GM23248 (cell line): ENCODE measurements at regions not wholly inside any gene's neighbourhood (a gene's known extent, or its start where the extent isn't known, plus 50 kb on each side); places are given as distances from the start of the nearest gene placed in this dataset.

ENCODE experiments used
- DNase-seq: peaks from one replicate; pipeline ENCODE4 v3.0.0-alpha.2; 2015
- H2AFZ ChIP-seq: fragments of 200-600 bp; sonication (generic); 2 replicates; pipeline ENCODE4 v1.6.1; 2016; ENCODE audit warnings: antibody characterized with exemption
- H3F3A ChIP-seq: fragments of 200-600 bp; sonication (generic); 2 replicates; pipeline ENCODE4 v1.6.1; 2016; ENCODE audit warnings: mild to moderate bottlenecking, antibody characterized with exemption, mixed run types; ENCODE audit not compliant: insufficient read depth
- H3K27ac ChIP-seq: fragments of 200-600 bp; sonication (generic); 2 replicates; pipeline ENCODE4 v1.5.1; 2016; ENCODE audit warnings: mild to moderate bottlenecking
- H3K27me3 ChIP-seq: fragments of 200-600 bp; sonication (generic); replicated peaks from 2 replicates; pipeline ENCODE4 v1.6.1; 2016; ENCODE audit warnings: mild to moderate bottlenecking; ENCODE audit not compliant: insufficient read depth
- H3K36me3 ChIP-seq: fragments of 200-600 bp; sonication (generic); 2 replicates; pipeline ENCODE4 v1.6.1; 2016; ENCODE audit warnings: low read depth, mild to moderate bottlenecking
- H3K4me1 ChIP-seq: fragments of 200-600 bp; sonication (generic); 2 replicates; pipeline ENCODE4 v1.6.1; 2016; ENCODE audit warnings: mild to moderate bottlenecking; ENCODE audit not compliant: insufficient read depth
- H3K4me2 ChIP-seq: fragments of 200-600 bp; sonication (generic); one replicate; pipeline ENCODE4 v1.6.1; 2016; ENCODE audit warnings: mild to moderate bottlenecking; ENCODE audit not compliant: unreplicated experiment
- H3K4me3 ChIP-seq: fragments of 200-600 bp; sonication (generic); 2 replicates; pipeline ENCODE4 v1.5.1; 2016; ENCODE audit warnings: mild to moderate bottlenecking
- H3K79me2 ChIP-seq: fragments of 200-600 bp; sonication (generic); 2 replicates; pipeline ENCODE4 v1.6.1; 2016; ENCODE audit warnings: mild to moderate bottlenecking; ENCODE audit not compliant: insufficient read depth
- H3K9ac ChIP-seq: fragments of 200-600 bp; sonication (generic); 2 replicates; pipeline ENCODE4 v1.6.1; 2016; ENCODE audit warnings: mild to moderate bottlenecking
- H3K9me2 ChIP-seq: fragments of 200-600 bp; sonication (generic); 2 replicates; pipeline ENCODE4 v1.6.1; 2016; ENCODE audit warnings: mixed run types, mild to moderate bottlenecking, moderate library complexity; ENCODE audit not compliant: insufficient read depth
- H3K9me3 ChIP-seq: fragments of 200-600 bp; sonication (generic); one replicate; pipeline ENCODE4 v1.6.1; 2017; ENCODE audit warnings: low read depth
- H4K20me1 ChIP-seq: fragments of 200-600 bp; sonication (generic); 2 replicates; pipeline ENCODE4 v1.6.0; 2016; ENCODE audit not compliant: insufficient read depth
- EZH2 ChIP-seq: fragments of 200-600 bp; sonication (generic); IDR thresholded peaks from 2 replicates; pipeline ENCODE4 v1.6.1; 2018; ENCODE audit warnings: antibody characterized with exemption, mild to moderate bottlenecking; ENCODE audit not compliant: insufficient read depth, poor library complexity, severe bottlenecking
- EZH2phosphoT487 ChIP-seq: fragments of 200-600 bp; sonication (generic); IDR thresholded peaks from 2 replicates; pipeline ENCODE4 v1.6.1; 2018; ENCODE audit warnings: antibody characterized with exemption, moderate library complexity, mild to moderate bottlenecking, low read depth; ENCODE audit not compliant: insufficient read depth
- WGBS, 2 experiments: methylation state at CpG; one replicate each; pipeline ENCODE4 v1.1.6; 2015 to 2017; ENCODE audit warnings: low lambda C conversion rate in 2 of 2, low coverage in 1 of 2; ENCODE audit errors: missing lambda C conversion rate in 2 of 2; 5-methylcytosine and 5-hydroxymethylcytosine counted together
- in situ Hi-C: fragments of 300-500 bp; cut with MboI; formaldehyde crosslinking; loops from 2 replicates; pipeline ENCODE4 v1.15.0; 2020

GRCh38 chr4:180333162-180333561 lies 1910.0 kb upstream of the TENM3 start:
- in situ Hi-C loops, result no loop called here
- Histone ChIP-seq H3K4me2 (no peak overlapping the region), H3K9ac (no peak overlapping the region), H4K20me1 (no peaks in the 10 kb centered on the region), H3K79me2 (no peaks in the 10 kb centered on the region), H3K36me3 (no peaks in the 10 kb centered on the region), H3F3A (no peaks in the 10 kb centered on the region), H3K4me1 (no peaks in the 10 kb centered on the region), H3K27me3 (no peaks in the 10 kb centered on the region), H3K4me3 (no peak overlapping the region), H3K9me3 (no peaks in the 10 kb centered on the region), H3K27ac (no peak overlapping the region), H3K9me2 (no peaks in the 10 kb centered on the region), H2AFZ (no peak overlapping the region)
- WGBS, 2 experiments, result 25% methylated on average over 4 of the region's 4 CpGs
- DNase-seq, result no peak
- TF ChIP-seq EZH2, result no peak
- no peak for TF ChIP-seq EZH2phosphoT487

- Histone ChIP-seq H3K4me2 (no peak overlapping the region), H3K9ac (no peak overlapping the region), H3K79me2 (no peaks in the 10 kb centered on the region), H3F3A (no peaks in the 10 kb centered on the region), H3K4me3 (no peak overlapping the region), H3K27ac (no peak overlapping the region), H3K27me3 (no peaks in the 10 kb centered on the region), H3K4me1 (no peaks in the 10 kb centered on the region), H3K36me3 (no peaks in the 10 kb centered on the region), H2AFZ (no peak overlapping the region), H3K9me2 (no peaks in the 10 kb centered on the region), H4K20me1 (no peaks in the 10 kb centered on the region), H3K9me3 (no peaks in the 10 kb centered on the region)
- 0 to 2% methylated on average over 1 of the region's 1 CpG for WGBS, 2 experiments
- TF ChIP-seq EZH2 (no peak), EZH2phosphoT487 (no peak)
- in situ Hi-C loops, result no loop called here
- no peak for DNase-seq
Measured at GRCh38 chr4:180335566-180335965, 1907.6 kb upstream of the TENM3 start.

GRCh38 chr4:180336494-180337090 lies 1906.6 kb upstream of the TENM3 start:
- Histone ChIP-seq H3K27me3 (no peaks in the 10 kb centered on the region), H3K4me1 (no peaks in the 10 kb centered on the region), H3F3A (no peaks in the 10 kb centered on the region), H3K9ac (no peak overlapping the region), H3K9me3 (no peaks in the 10 kb centered on the region), H3K4me3 (no peak overlapping the region), H3K4me2 (no peak overlapping the region), H3K9me2 (no peaks in the 10 kb centered on the region), H3K79me2 (no peaks in the 10 kb centered on the region), H2AFZ (no peak overlapping the region), H3K36me3 (no peaks in the 10 kb centered on the region), H4K20me1 (no peaks in the 10 kb centered on the region), H3K27ac (no peak overlapping the region)
- DNase-seq, result no peak
- 0% methylated on average over 1 of the region's 1 CpG for WGBS, 2 experiments
- in situ Hi-C loops, result no loop called here
- no peak for TF ChIP-seq EZH2
- TF ChIP-seq EZH2phosphoT487, result no peak

- Histone ChIP-seq H3K27me3 (no peaks in the 10 kb centered on the region), H3K9me3 (no peaks in the 10 kb centered on the region), H3K4me2 (no peak overlapping the region), H3K27ac (no peak overlapping the region), H3K4me1 (no peaks in the 10 kb centered on the region), H2AFZ (no peak overlapping the region), H4K20me1 (no peaks in the 10 kb centered on the region), H3K9ac (no peak overlapping the region), H3K79me2 (no peaks in the 10 kb centered on the region), H3K36me3 (no peaks in the 10 kb centered on the region), H3K4me3 (no peak overlapping the region), H3K9me2 (no peaks in the 10 kb centered on the region), H3F3A (no peaks in the 10 kb centered on the region)
- WGBS, 2 experiments, result 25 to 31% methylated on average over 5 of the region's 5 CpGs
- DNase-seq, result no peak
- in situ Hi-C loops, result no loop called here
- TF ChIP-seq EZH2 (no peak), EZH2phosphoT487 (no peak)
Measured at GRCh38 chr4:180341926-180342325, 1901.3 kb upstream of the TENM3 start.

GRCh38 chr4:180350901-180351300 lies 1892.3 kb upstream of the TENM3 start:
- H3K4me1 ChIP-seq, result no peaks in the 10 kb centered on the region

More at GRCh38 chr4:180350901-180351300, 1892.3 kb upstream of the TENM3 start:
- H3F3A ChIP-seq, result no peaks in the 10 kb centered on the region
- H3K9me2 ChIP-seq, result no peaks in the 10 kb centered on the region
- WGBS, 2 experiments, result 15 to 23% methylated on average over 2 of the region's 2 CpGs
- no peak overlapping the region for H3K27ac ChIP-seq
- H3K27me3 ChIP-seq, result no peaks in the 10 kb centered on the region
- no peaks in the 10 kb centered on the region for H4K20me1 ChIP-seq
- no peak overlapping the region for H3K4me2 ChIP-seq
- in situ Hi-C loops, result no loop called here
- no peak overlapping the region for H3K9ac ChIP-seq
- no peaks in the 10 kb centered on the region for H3K36me3 ChIP-seq
- H3K4me3 ChIP-seq, result no peak overlapping the region
- no peak for DNase-seq
- no peak overlapping the region for H2AFZ ChIP-seq
- TF ChIP-seq EZH2 (no peak), EZH2phosphoT487 (no peak)
- no peaks in the 10 kb centered on the region for H3K9me3 ChIP-seq
- no peaks in the 10 kb centered on the region for H3K79me2 ChIP-seq
